ENCODE measurements at regions not wholly inside any gene's neighbourhood (a gene's known extent, or its start where the extent isn't known, plus 50 kb on each side); places are given as distances from the start of the nearest gene placed in this dataset.

DNA sequence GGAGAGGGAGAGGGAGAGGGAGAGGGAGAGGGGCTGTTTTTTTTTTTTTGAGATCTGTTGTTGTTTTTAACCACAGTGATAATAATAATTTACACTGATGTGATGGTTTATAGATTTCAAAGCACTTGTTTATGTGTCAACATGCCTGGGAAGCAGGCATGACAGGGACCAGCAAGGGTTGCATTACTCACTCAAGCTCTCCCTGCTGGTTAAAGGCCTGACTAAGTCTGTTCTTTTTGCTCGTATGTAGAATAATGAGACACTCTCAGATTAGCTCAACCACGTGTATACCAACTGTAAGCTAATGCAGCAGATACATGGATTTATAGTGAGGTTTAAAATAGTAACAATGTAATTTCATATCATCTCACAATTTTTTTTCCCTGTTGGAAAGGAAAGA, 134.6 kb upstream of the BOD1L1 start:
- H3K4me2 ChIP-seq (ENCODE audit: low read length): no peak overlapping the region
- no peaks in the 10 kb centered on the region for H3K9me2 ChIP-seq (replicated peaks; ENCODE audit: low read length)
- TF ChIP-seq, protein P1, sequence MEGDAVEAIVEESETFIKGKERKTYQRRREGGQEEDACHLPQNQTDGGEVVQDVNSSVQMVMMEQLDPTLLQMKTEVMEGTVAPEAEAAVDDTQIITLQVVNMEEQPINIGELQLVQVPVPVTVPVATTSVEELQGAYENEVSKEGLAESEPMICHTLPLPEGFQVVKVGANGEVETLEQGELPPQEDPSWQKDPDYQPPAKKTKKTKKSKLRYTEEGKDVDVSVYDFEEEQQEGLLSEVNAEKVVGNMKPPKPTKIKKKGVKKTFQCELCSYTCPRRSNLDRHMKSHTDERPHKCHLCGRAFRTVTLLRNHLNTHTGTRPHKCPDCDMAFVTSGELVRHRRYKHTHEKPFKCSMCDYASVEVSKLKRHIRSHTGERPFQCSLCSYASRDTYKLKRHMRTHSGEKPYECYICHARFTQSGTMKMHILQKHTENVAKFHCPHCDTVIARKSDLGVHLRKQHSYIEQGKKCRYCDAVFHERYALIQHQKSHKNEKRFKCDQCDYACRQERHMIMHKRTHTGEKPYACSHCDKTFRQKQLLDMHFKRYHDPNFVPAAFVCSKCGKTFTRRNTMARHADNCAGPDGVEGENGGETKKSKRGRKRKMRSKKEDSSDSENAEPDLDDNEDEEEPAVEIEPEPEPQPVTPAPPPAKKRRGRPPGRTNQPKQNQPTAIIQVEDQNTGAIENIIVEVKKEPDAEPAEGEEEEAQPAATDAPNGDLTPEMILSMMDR (conservative IDR thresholded peaks at IDR 0.05; ENCODE audit: low read depth, low read length): no peak
- no peak for TF ChIP-seq EZH2 (IDR thresholded peaks at IDR 0.05; ENCODE audit: low read length, unreplicated experiment)
- no peak for TF ChIP-seq EZH2phosphoT487 (IDR thresholded peaks at IDR 0.05; ENCODE audit: borderline replicate concordance, low read length)
- no peaks in the 10 kb centered on the region for H3K27me3 ChIP-seq (ENCODE audit: low read length)
- no peak overlapping the region for H2AFZ ChIP-seq (ENCODE audit: low read length)
- H3K27ac ChIP-seq (ENCODE audit: low read length): no peak overlapping the region
- no peak overlapping the region for H3K4me3 ChIP-seq (ENCODE audit: low read length)
- no peak for ATAC-seq
- DNase-seq: no peak
- no peaks in the 10 kb centered on the region for H3K36me3 ChIP-seq (ENCODE audit: low read depth, low read length)
- intact Hi-C loops (cut with micrococcal nuclease): no loop called here
- ChIA-PET POLR2A (ENCODE audit: unreplicated experiment) (no interaction called here), CTCF (no interaction called here)
- no peaks in the 10 kb centered on the region for H3K4me1 ChIP-seq (ENCODE audit: insufficient read depth, low read length)
- no peaks in the 10 kb centered on the region for H3F3A ChIP-seq (ENCODE audit: low read length, unreplicated experiment)
- H3K9me3 ChIP-seq (ENCODE audit: low read length): no peaks in the 10 kb centered on the region
- no peaks in the 10 kb centered on the region for H4K20me1 ChIP-seq (ENCODE audit: low read length)
- no TSS peak for BruUV-seq (replicated peaks)
- no peak overlapping the region for H3K9ac ChIP-seq (ENCODE audit: low read length)
- no peaks in the 10 kb centered on the region for H3K79me2 ChIP-seq (ENCODE audit: low read length)

DNA sequence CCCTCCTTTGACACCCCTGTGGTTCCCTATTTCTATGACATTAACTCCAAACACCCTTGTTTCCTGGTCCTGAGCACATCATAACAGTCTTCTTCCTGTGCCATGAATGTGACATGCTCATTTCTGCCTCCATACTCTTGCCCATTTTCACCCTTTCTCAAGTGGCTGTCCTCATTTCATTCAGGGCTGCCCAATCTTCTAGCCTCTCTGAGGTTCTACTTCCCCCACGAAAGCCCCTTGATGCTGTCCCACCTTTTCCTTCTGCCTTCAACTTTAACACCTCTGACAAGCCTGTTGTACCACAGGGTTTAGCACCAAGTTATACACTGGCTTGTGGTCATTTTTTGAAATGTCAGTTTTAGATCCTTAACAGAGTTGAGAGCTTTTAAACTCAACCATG, 136.2 kb upstream of the BOD1L1 start:
- no peaks in the 10 kb centered on the region for H3K36me3 ChIP-seq (ENCODE audit: low read depth, low read length)
- H3K4me1 ChIP-seq (ENCODE audit: insufficient read depth, low read length): no peaks in the 10 kb centered on the region
- intact Hi-C loops (cut with micrococcal nuclease): no loop called here
- ATAC-seq: no peak
- no peaks in the 10 kb centered on the region for H4K20me1 ChIP-seq (ENCODE audit: low read length)
- no peaks in the 10 kb centered on the region for H3K27me3 ChIP-seq (ENCODE audit: low read length)
- no peak overlapping the region for H2AFZ ChIP-seq (ENCODE audit: low read length)
- no peaks in the 10 kb centered on the region for H3K9me3 ChIP-seq (ENCODE audit: low read length)
- POLR2A ChIA-PET (ENCODE audit: unreplicated experiment): interaction anchor here (0.6 kb wide), 1 partner anchor 139 kb away, joined by 4 read pairs; no protein-coding TSS in a partner anchor
- H3K27ac ChIP-seq (ENCODE audit: low read length): no peak overlapping the region
- BruUV-seq (replicated peaks): no TSS peak
- H3K79me2 ChIP-seq (ENCODE audit: low read length): no peaks in the 10 kb centered on the region
- no peak overlapping the region for H3K4me3 ChIP-seq (ENCODE audit: low read length)
- H3K9me2 ChIP-seq (replicated peaks; ENCODE audit: low read length): no peaks in the 10 kb centered on the region
- TF ChIP-seq EZH2 (IDR thresholded peaks at IDR 0.05; ENCODE audit: low read length, unreplicated experiment) (no peak), EZH2phosphoT487 (IDR thresholded peaks at IDR 0.05; ENCODE audit: borderline replicate concordance, low read length) (no peak)
- TF ChIP-seq, protein P1 (conservative IDR thresholded peaks at IDR 0.05; ENCODE audit: low read depth, low read length): no peak
- H3K4me2 ChIP-seq (ENCODE audit: low read length): no peak overlapping the region
- CTCF ChIA-PET: no interaction called here
- no peak overlapping the region for H3K9ac ChIP-seq (ENCODE audit: low read length)
- no peak for DNase-seq
- no peaks in the 10 kb centered on the region for H3F3A ChIP-seq (ENCODE audit: low read length, unreplicated experiment)

DNA sequence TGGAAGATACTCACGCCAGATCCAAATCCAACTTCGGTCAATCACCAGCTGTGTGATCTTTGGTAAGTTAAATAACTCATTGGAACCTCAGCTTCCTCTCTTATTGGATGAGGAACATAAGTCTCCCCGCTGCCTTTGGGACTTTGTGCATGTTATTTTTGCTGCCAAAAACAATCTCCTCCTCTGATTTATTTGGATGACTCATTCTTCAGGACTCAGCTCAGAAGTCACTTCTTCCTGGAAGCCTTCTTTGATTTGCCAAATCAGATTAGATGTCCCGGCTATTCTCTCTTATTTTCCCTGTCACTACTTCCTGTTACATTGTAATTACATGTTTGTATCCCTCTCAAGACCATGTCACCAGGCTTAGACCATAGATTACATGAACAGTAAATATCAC, 138.0 kb upstream of the BOD1L1 start:
- intact Hi-C loops (cut with micrococcal nuclease): no loop called here
- ATAC-seq: peak; percentile 27; the same call in 1 of the 2 replicates
- H3K4me2 ChIP-seq (ENCODE audit: low read length): no peak overlapping the region
- H3K27ac ChIP-seq (ENCODE audit: low read length): no peak overlapping the region
- H3K9me3 ChIP-seq (ENCODE audit: low read length): no peaks in the 10 kb centered on the region
- no TSS peak for BruUV-seq (replicated peaks)
- TF ChIP-seq EZH2phosphoT487 (IDR thresholded peaks at IDR 0.05; ENCODE audit: borderline replicate concordance, low read length) (no peak), EZH2 (IDR thresholded peaks at IDR 0.05; ENCODE audit: low read length, unreplicated experiment) (no peak)
- TF ChIP-seq, protein P1 (conservative IDR thresholded peaks at IDR 0.05; ENCODE audit: low read depth, low read length): no peak
- H4K20me1 ChIP-seq (ENCODE audit: low read length): no peaks in the 10 kb centered on the region
- peak; percentile 24 for DNase-seq
- H2AFZ ChIP-seq (ENCODE audit: low read length): no peak overlapping the region
- H3K27me3 ChIP-seq (ENCODE audit: low read length): no peaks in the 10 kb centered on the region
- POLR2A ChIA-PET (ENCODE audit: unreplicated experiment): no interaction called here
- H3K79me2 ChIP-seq (ENCODE audit: low read length): no peaks in the 10 kb centered on the region
- no peak overlapping the region for H3K4me3 ChIP-seq (ENCODE audit: low read length)
- no peaks in the 10 kb centered on the region for H3K9me2 ChIP-seq (replicated peaks; ENCODE audit: low read length)
- H3K36me3 ChIP-seq (ENCODE audit: low read depth, low read length): no peaks in the 10 kb centered on the region
- H3K4me1 ChIP-seq (ENCODE audit: insufficient read depth, low read length): no peaks in the 10 kb centered on the region
- H3K9ac ChIP-seq (ENCODE audit: low read length): no peak overlapping the region
- no peaks in the 10 kb centered on the region for H3F3A ChIP-seq (ENCODE audit: low read length, unreplicated experiment)
- CTCF ChIA-PET: no interaction called here
